Esophagus (tissue), 2 donors: ENCODE measurements at regions not wholly inside any gene's neighbourhood (a gene's known extent, or its start where the extent isn't known, plus 50 kb on each side); places are given as distances from the start of the nearest gene placed in this dataset.
"Not testable (repeated sequence)": the region's sequence is repeated elsewhere in the genome, so short reads cannot be mapped to it uniquely, and the experiment has no call there.

Experiments
- H3K27ac ChIP-seq, 2 donors: one replicate each; pipeline ENCODE4 v1.5.1; 2013; ENCODE audit warnings: low read depth in 2 of 2, mild to moderate bottlenecking in 2 of 2, inconsistent platforms in 1 of 2, low read length in 1 of 2, moderate library complexity in 1 of 2
- H3K27me3 ChIP-seq, 2 donors: one replicate each; pipeline ENCODE4 v1.6.1; 2013; ENCODE audit warnings: low read length in 2 of 2, control low read depth in 1 of 2, mild to moderate bottlenecking in 1 of 2; ENCODE audit not compliant: insufficient read depth in 2 of 2, control insufficient read depth in 1 of 2
- H3K36me3 ChIP-seq, 2 donors: one replicate each; pipeline ENCODE4 v1.6.1; 2013; ENCODE audit warnings: low read length in 1 of 2; ENCODE audit not compliant: control insufficient read depth in 2 of 2, insufficient read depth in 2 of 2
- H3K4me1 ChIP-seq, 2 donors: one replicate each; pipeline ENCODE4 v1.6.1; 2013; ENCODE audit warnings: low read length in 1 of 2; ENCODE audit not compliant: control insufficient read depth in 2 of 2, insufficient read depth in 2 of 2
- H3K4me3 ChIP-seq, 2 donors: one replicate each; pipeline ENCODE4 v1.5.1; 2013; ENCODE audit warnings: low read length in 2 of 2, mild to moderate bottlenecking in 2 of 2, low read depth in 1 of 2, moderate library complexity in 1 of 2
- H3K9me3 ChIP-seq, 2 donors: one replicate each; pipeline ENCODE4 v1.6.1; 2013; ENCODE audit warnings: mild to moderate bottlenecking in 2 of 2, low read depth in 1 of 2, low read length in 1 of 2, moderate library complexity in 1 of 2; ENCODE audit not compliant: control insufficient read depth in 2 of 2, insufficient read depth in 1 of 2
- WGBS, 2 donors: extraction: QIAGEN DNeasy Blood & Tissue Kit; methylation state at CpG; one replicate each; pipeline ENCODE4 v1.1.7; 2013; 5-methylcytosine and 5-hydroxymethylcytosine counted together
- donor health status: healthy with polysubstance abuse.
- donor health status: Bipolar disorder and iron deficiency.

DNA sequence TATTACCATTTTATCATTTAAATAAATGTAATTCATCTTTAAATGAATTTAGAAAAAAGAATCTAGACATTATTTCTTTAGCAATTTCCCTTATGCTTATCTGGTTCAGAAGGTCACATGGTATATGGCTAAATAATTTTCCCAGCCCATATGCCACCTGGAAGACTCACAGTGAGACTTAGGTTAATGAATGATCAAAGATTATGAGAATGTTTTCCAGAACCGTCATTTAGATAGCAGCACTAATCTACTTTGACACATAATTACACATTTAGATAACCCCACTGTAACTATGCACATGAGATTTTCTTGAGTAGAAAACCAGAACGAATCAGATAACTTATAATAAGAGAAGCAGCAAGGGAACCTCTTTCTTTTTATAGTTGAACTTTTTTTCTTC is 124.9 kb upstream of the CCDC180 start:
- H3K9me3 ChIP-seq, H3K27me3 ChIP-seq, H3K27ac ChIP-seq, H3K4me1 ChIP-seq, H3K4me3 ChIP-seq, H3K36me3 ChIP-seq: not testable (repeated sequence)
- WGBS, 2 donors: 39 to 59% methylated on average over 2 of the region's 2 CpGs

DNA sequence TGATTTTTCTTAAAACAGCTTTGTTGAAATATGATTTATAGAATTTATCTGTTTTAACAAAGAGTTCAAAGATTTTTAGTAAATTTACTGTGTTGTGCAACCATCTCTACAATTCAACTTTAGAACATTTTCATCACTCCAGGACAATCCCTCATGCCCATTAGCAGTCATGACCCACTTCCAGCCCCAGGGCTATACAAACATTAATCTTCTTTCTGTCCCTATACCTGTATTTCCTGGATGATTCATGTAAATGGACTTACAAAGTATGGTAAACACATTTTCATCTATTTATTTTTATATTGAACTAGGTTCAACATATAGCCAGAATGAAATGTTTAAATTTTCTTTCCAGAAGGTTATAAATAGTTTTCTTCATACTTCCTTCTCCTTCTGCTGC is 127.8 kb upstream of the CCDC180 start:
- H3K4me1 ChIP-seq: no peaks in the 10 kb centered on the region
- no peaks in the 10 kb centered on the region for H3K27me3 ChIP-seq
- no peaks in the 10 kb centered on the region for H3K36me3 ChIP-seq
- no peak overlapping the region for H3K4me3 ChIP-seq
- no peaks in the 10 kb centered on the region for H3K9me3 ChIP-seq
- H3K27ac ChIP-seq: no peak overlapping the region

DNA sequence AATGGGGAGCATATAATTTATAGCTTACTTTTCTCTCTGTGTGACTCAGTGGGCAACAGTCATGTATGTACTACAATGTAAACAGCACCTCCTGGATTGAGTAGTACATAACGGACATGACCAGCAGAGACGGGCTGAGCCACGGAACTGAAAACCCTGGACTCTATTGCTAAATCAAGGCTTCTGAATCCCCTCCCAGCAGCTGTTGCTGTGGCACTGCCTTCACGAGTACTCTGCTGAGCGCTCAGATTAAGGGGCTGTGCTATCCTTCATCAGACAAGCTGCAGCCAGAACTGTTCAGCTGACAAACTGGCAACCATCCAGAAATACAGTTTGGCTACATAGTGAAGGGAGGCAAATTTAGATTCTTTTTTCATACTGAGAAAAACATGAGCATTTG is 131.3 kb upstream of the CCDC180 start:
- Histone ChIP-seq H3K27ac (no peak overlapping the region), H3K27me3 (no peaks in the 10 kb centered on the region), H3K4me3 (no peak overlapping the region), H3K9me3 (no peaks in the 10 kb centered on the region), H3K36me3 (no peaks in the 10 kb centered on the region), H3K4me1 (no peaks in the 10 kb centered on the region)
- WGBS, 2 donors: 32 to 53% methylated on average over 5 of the region's 5 CpGs

DNA sequence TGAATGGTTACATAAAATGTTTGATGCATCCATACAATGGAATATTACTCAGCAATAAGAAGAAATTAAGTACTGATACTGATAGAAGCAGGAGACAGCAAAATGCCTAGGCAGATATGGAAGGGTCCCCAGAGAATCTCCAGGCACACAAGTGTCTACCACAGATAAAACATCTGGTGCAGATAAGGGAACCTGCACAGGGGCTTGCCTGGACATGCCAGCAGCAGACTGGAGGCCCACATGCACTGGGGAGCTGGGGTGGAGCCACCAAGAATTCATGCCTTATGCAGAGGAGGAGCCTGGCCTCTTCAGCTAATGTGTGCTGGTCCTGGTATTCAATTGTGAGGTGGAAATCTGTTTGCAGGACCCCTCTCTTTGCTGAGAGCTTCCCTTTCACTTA is 129.2 kb upstream of the CTSV start:
- not testable (repeated sequence) for H3K27me3 ChIP-seq, H3K4me1 ChIP-seq, H3K27ac ChIP-seq, H3K36me3 ChIP-seq, H3K4me3 ChIP-seq, H3K9me3 ChIP-seq

DNA sequence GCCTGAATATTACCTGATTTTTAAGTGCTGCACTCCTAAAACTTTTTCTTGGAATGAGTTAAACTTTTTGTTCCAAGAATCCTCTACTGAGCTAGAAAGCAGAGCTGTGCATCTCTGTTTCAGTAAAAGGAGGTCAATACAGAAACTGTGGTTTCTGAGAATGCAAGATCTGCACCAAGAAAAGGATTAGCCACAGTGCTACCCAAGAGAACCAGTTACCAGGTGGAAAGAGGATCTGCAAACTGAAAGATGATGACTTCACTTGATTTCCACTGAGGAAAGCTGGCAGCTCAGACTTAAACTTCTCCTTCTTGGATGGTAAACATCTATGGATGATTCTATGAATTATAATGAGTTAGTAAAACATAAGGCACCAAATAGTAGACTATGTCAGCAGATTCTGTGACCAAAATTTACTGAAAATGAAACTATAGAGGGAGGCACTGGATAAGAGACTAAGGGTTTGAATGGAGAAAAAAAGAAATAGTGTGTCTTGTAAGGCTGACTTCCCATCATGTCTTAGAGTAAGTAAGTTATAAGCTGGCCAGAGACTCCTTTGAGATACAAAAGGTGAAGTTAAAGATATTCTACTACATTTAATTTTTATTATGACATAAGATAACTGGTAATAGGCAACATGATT is 127.7 kb upstream of the CTSV start:
- H3K27me3 ChIP-seq, H3K36me3 ChIP-seq, H3K4me3 ChIP-seq, H3K27ac ChIP-seq, H3K4me1 ChIP-seq, H3K9me3 ChIP-seq: not testable (repeated sequence)

DNA sequence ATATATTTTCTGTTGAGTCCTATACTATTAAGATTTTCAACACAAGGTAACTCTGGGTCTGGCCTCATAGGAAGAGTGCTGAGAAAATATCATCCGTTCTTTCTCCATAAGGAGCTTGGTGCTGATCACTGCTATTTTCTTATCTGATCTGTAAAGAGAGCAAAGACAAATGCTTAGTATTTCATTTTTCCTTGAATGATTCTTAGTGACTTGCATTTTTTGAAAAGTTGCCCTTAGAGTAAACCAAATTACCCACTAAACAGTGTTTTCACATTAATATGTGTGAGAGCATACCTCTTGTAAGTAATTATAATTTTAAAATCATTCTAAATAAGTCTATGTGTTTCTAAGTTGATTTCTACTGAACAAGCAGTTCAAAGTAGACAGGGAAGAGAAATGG is 121.3 kb upstream of the CTSV start:
- Histone ChIP-seq H3K4me1 (no peaks in the 10 kb centered on the region), H3K9me3 (no peaks in the 10 kb centered on the region), H3K27me3 (no peaks in the 10 kb centered on the region), H3K27ac (no peak overlapping the region), H3K36me3 (no peaks in the 10 kb centered on the region), H3K4me3 (no peak overlapping the region)
- WGBS, 2 donors: 72 to 86% methylated on average over 1 of the region's 1 CpG

DNA sequence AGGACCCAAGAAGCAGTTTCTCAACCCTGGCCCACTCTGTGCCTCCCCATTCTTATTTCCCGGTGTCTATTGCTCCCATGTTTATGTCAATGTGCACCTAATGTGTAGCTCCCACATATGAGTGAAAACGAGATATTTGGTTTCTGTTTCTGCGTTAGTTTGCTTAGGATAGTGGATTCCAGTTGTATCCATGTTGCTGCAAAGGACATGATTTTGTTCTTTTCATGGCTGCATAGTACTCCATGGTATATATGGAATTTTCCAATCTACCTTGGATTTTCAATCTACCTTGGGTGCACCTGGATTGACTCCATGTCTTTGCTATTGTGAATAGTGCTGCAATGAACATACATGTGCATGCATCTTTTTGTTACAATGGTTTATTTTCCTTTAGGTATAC is 119.8 kb upstream of the CTSV start:
- H3K36me3 ChIP-seq, H3K4me3 ChIP-seq, H3K27ac ChIP-seq, H3K27me3 ChIP-seq, H3K4me1 ChIP-seq, H3K9me3 ChIP-seq: not testable (repeated sequence)
- WGBS, 2 donors: 92 to 95% methylated on average over 3 of the region's 3 CpGs

DNA sequence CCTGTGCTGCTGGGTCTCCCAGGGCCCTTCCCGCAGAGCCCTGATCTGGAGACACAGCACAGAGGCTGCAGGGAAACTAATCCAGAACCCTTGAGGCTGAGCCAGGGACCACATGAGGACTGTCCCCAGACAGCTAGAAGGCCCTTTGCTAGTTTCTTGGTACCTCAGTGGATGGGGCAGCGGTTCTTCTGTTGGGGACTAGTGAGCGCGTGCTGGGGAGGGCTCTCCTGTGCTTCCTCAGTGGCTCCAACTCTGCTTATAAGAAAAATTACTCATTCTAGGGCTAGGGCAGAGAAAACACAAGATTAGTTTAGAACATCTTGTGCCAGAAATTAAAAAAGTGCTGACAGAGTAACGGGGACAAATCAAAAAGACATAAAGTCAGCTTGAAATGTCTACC is 116.5 kb upstream of the CTSV start:
- H3K27me3 ChIP-seq, H3K9me3 ChIP-seq, H3K27ac ChIP-seq, H3K4me1 ChIP-seq, H3K36me3 ChIP-seq, H3K4me3 ChIP-seq: not testable (repeated sequence)
- WGBS, 2 donors: 94% methylated on average over 5 of the region's 5 CpGs

DNA sequence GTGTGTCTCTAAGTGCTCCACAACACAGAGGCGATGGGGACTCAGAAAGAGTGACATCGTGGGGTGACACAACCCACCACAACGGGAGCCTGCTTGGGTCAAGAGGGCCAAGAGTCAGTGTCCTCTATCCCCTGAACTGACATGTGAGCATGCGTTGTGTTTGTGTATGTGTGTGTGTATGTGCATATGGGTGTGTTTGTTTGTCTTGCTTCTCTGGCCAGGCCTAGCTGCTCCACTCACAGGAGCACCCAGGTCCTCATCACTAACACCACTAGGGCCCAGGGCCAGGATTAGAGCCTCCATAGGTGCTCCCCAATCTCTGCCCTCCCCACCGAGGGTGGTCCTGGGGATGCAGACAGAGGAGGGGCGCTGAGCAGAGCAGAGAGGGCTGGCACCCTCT is 115.0 kb upstream of the CTSV start:
- no peak overlapping the region for H3K27ac ChIP-seq
- no peak overlapping the region for H3K4me3 ChIP-seq
- no peaks in the 10 kb centered on the region for H3K9me3 ChIP-seq
- WGBS, 2 donors: 85 to 92% methylated on average over 6 of the region's 6 CpGs
- H3K27me3 ChIP-seq: no peaks in the 10 kb centered on the region
- H3K4me1 ChIP-seq: no peaks in the 10 kb centered on the region
- no peaks in the 10 kb centered on the region for H3K36me3 ChIP-seq

DNA sequence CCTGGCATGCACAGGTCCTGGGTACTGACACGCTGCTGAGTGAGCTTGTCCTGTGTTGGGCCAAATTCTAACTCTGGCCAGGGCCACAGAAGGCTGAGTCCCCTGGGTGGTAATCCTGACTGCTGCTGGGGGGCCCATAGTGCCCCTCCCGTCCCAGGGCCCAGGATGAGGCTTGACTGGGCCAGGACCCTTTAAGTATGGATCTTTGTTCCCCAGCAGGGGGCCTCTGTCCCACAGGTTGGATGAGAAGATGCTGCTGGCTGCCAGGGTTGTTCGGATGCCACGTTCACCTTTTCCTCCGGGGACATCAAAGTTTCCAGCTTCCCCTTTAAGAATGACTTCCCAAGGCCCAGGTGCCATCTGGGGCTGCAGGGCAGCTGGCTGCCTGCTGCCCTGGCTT is 114.2 kb upstream of the CTSV start:
- not testable (repeated sequence) for H3K27me3 ChIP-seq, H3K4me1 ChIP-seq, H3K9me3 ChIP-seq, H3K36me3 ChIP-seq, H3K4me3 ChIP-seq, H3K27ac ChIP-seq
- 87 to 91% methylated on average over 5 of the region's 5 CpGs for WGBS, 2 donors
